ENCODE measurements at regions not wholly inside any gene's neighbourhood (a gene's known extent, or its start where the extent isn't known, plus 50 kb on each side); places are given as distances from the start of the nearest gene placed in this dataset.

- Histone ChIP-seq H3K27me3 (peaks cover 2% of the 10 kb centered on the region), H3K4me3 (ENCODE audit: low read depth in 1 of 2, low read length in 1 of 2) (no peak overlapping the region), H3K27ac (no peak overlapping the region), H3K9me3 (no peaks in the 10 kb centered on the region), H3K36me3 (no peaks in the 10 kb centered on the region), H3K4me1 (ENCODE audit: control insufficient read depth in 1 of 2, insufficient read depth in 1 of 2, low read depth in 1 of 2, low read length in 1 of 2) (no peaks in the 10 kb centered on the region)
- TF ChIP-seq CTCF (IDR thresholded peaks at IDR 0.05): no peak
These were observed 517.8 kb downstream of the MN1 start for GRCh38 chr22:27283714-27284113.

GRCh38 chr22:27284324-27284723, 517.2 kb downstream of the MN1 start:
- no peak overlapping the region for H3K4me3 ChIP-seq (ENCODE audit: low read depth in 1 of 2, low read length in 1 of 2)

GRCh38 chr22:27286711-27287110, 514.8 kb downstream of the MN1 start:
- TF ChIP-seq CTCF (IDR thresholded peaks at IDR 0.05): no peak
- no peaks in the 10 kb centered on the region for H3K4me1 ChIP-seq (ENCODE audit: control insufficient read depth in 1 of 2, insufficient read depth in 1 of 2, low read depth in 1 of 2, low read length in 1 of 2)
- H3K4me3 ChIP-seq (ENCODE audit: low read depth in 1 of 2, low read length in 1 of 2): no peak overlapping the region
- H3K9me3 ChIP-seq: no peaks in the 10 kb centered on the region
- H3K27me3 ChIP-seq: no peaks in the 10 kb centered on the region
- H3K36me3 ChIP-seq: no peaks in the 10 kb centered on the region
- H3K27ac ChIP-seq: no peak overlapping the region

More at GRCh38 chr22:27284324-27284723, 517.2 kb downstream of the MN1 start:
- Histone ChIP-seq H3K27me3 (peaks cover 2% of the 10 kb centered on the region), H3K27ac (no peak overlapping the region), H3K4me1 (ENCODE audit: control insufficient read depth in 1 of 2, insufficient read depth in 1 of 2, low read depth in 1 of 2, low read length in 1 of 2) (no peaks in the 10 kb centered on the region), H3K9me3 (no peaks in the 10 kb centered on the region), H3K36me3 (no peaks in the 10 kb centered on the region)
- no peak for TF ChIP-seq CTCF (IDR thresholded peaks at IDR 0.05)

GRCh38 chr22:27292542-27293299, 508.8 kb downstream of the MN1 start:
- Histone ChIP-seq H3K27me3 (peaks cover 16% of the 10 kb centered on the region), H3K9me3 (no peaks in the 10 kb centered on the region), H3K27ac (no peak overlapping the region), H3K4me1 (ENCODE audit: control insufficient read depth in 1 of 2, insufficient read depth in 1 of 2, low read depth in 1 of 2, low read length in 1 of 2) (no peaks in the 10 kb centered on the region), H3K4me3 (ENCODE audit: low read depth in 1 of 2, low read length in 1 of 2) (no peak overlapping the region), H3K36me3 (no peaks in the 10 kb centered on the region)
- TF ChIP-seq CTCF (IDR thresholded peaks at IDR 0.05): no peak

GRCh38 chr22:27293721-27294445, 507.7 kb downstream of the MN1 start:
- Histone ChIP-seq H3K4me3 (ENCODE audit: low read depth in 1 of 2, low read length in 1 of 2) (no peak overlapping the region), H3K27me3 (peaks cover 28% of the 10 kb centered on the region), H3K4me1 (ENCODE audit: control insufficient read depth in 1 of 2, insufficient read depth in 1 of 2, low read depth in 1 of 2, low read length in 1 of 2) (no peaks in the 10 kb centered on the region), H3K36me3 (no peaks in the 10 kb centered on the region), H3K9me3 (no peaks in the 10 kb centered on the region), H3K27ac (no peak overlapping the region)
- no peak for TF ChIP-seq CTCF (IDR thresholded peaks at IDR 0.05)
